HG03520 (cell line): ENCODE measurements at regions not wholly inside any gene's neighbourhood (a gene's known extent, or its start where the extent isn't known, plus 50 kb on each side); places are given as distances from the start of the nearest gene placed in this dataset.

Experiments used
- ATAC-seq: cut with Tn5 transposase; IDR thresholded peaks from one replicate; pipeline ENCODE4 v1.9.1; 2021; ENCODE audit warnings: mild to moderate bottlenecking, moderate library complexity; ENCODE audit not compliant: unreplicated experiment

GRCh38 chr3:76400141-76400540 is 614.8 kb upstream of the ZNF717 start:
- no peak for ATAC-seq

GRCh38 chr3:76402926-76403325 is 617.6 kb upstream of the ZNF717 start:
- no peak for ATAC-seq

- ATAC-seq: no peak
Measured at GRCh38 chr3:76403556-76403955, 618.2 kb upstream of the ZNF717 start.

- no peak for ATAC-seq
Measured at GRCh38 chr3:76405196-76405595, 619.8 kb upstream of the ZNF717 start.

GRCh38 chr3:76410762-76411281 is 625.5 kb upstream of the ZNF717 start:
- ATAC-seq: no peak

GRCh38 chr3:76415384-76415783 is 624.5 kb upstream of the ROBO2 start:
- no peak for ATAC-seq

DNA sequence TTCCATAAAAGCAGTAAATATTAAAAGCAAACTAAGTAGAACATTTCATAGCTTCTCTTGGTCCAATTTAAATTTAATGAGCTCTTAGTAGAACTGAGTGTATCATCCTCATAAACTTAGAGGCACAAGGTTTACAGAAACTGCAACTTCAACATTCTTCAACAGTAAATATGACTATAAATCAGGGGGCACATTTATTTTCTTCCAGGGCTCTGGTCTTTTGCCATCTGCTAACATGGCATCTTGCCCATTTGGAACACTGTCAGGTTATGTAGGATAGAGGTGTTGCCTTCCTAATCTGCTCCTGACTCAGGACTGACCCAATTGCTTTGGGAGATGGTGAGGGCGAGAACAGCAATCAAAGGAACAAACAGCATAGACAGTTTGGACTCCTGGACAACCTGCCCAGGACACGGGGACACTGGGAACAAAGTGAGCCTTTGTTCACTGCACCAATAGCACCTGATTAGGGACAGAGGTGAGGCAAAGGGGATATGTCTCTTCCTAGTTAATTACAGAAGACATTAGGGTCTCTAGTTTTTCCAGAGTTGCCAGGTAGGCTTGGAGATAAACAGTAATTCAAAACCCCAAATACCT is 610.2 kb upstream of the ROBO2 start:
- ATAC-seq: no peak

GRCh38 chr3:76432396-76432795 is 607.5 kb upstream of the ROBO2 start:
- ATAC-seq: no peak

DNA sequence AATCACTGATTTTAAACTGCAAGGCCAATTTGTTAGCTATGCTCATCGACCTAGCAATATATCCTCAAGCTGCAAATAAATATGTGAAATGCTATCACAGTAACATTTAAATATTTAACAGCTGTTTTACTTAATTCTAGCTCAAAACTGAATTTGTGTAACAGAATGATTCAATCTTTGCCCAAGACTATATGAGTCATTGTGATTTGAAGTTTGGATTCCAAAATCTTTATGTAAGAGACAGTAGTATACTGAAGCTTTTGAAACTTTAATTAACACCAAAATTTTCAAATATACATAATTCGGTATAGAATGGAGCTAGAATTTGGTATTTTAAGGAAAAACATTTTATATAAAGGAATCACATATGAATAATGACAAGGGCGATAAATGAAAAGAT is 603.0 kb upstream of the ROBO2 start:
- ATAC-seq: no peak

GRCh38 chr3:76438971-76439370 is 600.9 kb upstream of the ROBO2 start:
- no peak for ATAC-seq

DNA sequence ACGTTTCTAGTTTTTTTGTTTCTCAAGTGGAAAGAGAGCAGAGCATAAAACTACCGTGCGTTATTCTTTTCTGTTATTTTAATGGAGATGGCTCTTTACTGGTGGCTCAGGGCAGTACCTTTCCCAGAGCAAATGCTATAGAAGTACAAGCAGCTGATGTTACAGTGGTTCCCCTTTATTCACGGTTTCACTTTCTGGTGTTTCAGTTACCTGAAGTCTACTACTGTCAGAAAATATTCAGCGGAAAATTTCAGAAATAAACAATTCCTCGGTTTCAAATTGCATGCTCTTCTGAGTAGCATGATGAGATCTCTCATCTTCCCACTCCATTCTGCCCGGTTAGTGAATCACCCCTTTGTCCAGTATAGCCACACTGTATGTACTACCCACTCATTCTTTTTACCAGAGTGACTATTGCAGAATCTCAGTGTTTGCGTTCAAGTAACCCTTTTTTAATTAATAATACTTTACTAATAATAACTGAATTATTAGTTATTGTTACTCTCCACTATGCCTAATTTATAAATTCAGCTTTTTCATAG is 597.5 kb upstream of the ROBO2 start:
- ATAC-seq: no peak

GRCh38 chr3:76456322-76456721 is 583.6 kb upstream of the ROBO2 start:
- ATAC-seq: no peak

DNA sequence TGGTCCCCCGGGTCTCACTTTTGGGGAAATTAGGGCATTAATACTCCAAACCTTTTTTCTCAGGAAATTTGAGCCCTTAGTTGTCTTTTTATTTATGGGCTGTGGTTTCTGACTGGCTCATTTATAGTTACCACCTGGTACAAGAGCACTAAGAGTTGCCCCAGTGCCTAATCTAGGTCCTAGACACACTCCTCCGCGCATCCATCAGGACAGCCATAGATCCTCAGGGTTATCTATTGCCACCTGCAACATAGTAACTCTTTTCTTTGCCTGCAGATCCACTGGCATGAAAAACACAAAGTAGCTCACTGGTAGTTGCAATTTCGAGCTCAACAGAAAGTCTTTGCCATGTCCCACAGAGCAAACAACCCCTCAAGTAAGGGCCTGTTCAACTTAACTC is 576.4 kb upstream of the ROBO2 start:
- ATAC-seq: no peak

DNA sequence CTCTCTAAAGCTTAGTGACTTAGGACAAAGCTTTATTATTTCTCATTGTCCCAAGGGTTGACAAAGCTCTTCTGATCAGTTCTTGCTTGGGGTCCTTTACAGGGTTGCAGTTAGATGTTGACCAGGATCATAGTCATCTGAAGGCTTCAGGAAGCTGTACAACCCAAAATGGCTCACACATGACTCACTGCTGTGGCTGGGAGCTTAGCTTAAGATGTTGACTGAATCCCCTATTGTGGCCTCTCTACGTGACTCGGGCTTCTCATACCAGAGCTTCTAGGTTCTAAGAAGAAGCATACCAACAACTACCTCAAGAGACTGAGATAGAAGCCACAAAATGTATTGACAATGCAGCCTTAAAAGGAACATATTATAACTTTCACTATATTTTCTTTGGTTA is 569.6 kb upstream of the ROBO2 start:
- no peak for ATAC-seq

GRCh38 chr3:76474632-76475031 is 565.3 kb upstream of the ROBO2 start:
- no peak for ATAC-seq

DNA sequence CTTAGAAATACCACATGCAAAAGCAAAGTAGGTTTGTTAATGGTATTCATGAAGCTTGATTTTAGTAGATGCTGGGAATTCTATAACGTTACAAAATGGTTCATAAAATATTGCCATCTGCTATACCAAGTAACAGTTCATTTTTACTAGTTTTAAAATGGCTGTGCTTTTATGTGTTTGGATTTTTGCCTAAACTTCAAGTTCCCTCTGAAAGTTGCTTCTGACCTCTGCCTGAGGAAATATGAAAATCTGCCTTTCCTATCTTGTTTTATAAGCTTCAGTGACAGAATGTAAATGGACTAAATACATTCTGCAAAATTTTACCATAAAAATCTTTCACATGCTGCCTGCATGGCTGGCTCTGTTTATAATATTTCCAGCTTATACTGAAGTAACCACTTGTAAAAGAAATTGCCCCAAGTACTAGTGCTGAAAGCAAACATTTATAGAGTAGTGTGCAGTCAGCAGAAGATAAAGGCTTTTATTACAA is 560.7 kb upstream of the ROBO2 start:
- no peak for ATAC-seq

DNA sequence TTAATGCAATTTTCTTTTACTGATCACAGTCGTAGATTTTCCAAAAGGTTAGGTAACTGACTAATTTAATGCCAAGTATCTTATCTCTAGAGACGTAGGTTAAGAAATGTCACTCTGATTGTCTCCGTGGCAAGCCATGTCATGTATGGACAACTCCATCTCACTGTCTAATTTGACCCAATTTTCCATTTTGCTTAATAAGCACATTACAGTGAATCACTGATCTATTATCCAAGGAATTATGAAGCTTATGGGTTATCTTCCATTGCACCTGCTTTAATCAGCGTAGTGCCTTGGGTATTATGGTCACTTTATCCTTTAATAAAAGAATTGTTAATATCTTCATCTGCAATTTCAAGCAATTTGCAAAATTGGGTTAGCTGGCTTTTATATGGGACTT is 557.4 kb upstream of the ROBO2 start:
- no peak for ATAC-seq

- no peak for ATAC-seq
Measured at GRCh38 chr3:76487446-76487845, 552.5 kb upstream of the ROBO2 start.

DNA sequence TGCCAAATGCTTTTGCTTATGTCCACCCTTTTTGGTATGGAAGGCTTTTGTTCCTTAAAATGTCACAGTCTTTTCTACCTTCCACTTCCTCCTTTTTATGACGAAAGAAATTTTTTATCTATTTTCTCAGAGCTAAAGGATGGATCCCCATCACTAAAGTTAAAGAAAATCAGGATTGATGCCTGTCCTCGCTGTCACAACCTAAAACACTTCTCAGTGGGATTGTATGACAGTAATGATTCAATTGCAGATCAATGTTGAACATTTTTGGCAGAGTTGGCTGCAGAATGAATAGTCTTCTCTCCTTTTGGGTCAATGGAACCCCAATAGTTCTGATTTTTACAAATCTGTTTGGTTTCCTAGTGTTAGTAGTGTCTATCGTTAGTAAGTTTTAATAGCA is 549.8 kb upstream of the ROBO2 start:
- no peak for ATAC-seq

- ATAC-seq: no peak
Measured at GRCh38 chr3:76495216-76495615, 544.7 kb upstream of the ROBO2 start.

GRCh38 chr3:76497636-76498035 is 542.3 kb upstream of the ROBO2 start:
- no peak for ATAC-seq

- no peak for ATAC-seq
Measured at GRCh38 chr3:76500746-76501275, 539.1 kb upstream of the ROBO2 start.

GRCh38 chr3:76501315-76501714 is 538.6 kb upstream of the ROBO2 start:
- ATAC-seq: no peak
